Hepatocyte (in vitro differentiated cells): ENCODE measurements at regions not wholly inside any gene's neighbourhood (a gene's known extent, or its start where the extent isn't known, plus 50 kb on each side); places are given as distances from the start of the nearest gene placed in this dataset.

Experiments used
- CTCF ChIP-seq: fragments of 200-600 bp; sonication (generic); IDR thresholded peaks from 2 replicates; pipeline ENCODE4 v1.5.1; 2016; ENCODE audit warnings: antibody characterized with exemption, mild to moderate bottlenecking; ENCODE audit not compliant: poor library complexity
- EZH2 ChIP-seq: fragments of 200-600 bp; sonication (generic); IDR thresholded peaks from 2 replicates; pipeline ENCODE4 v1.6.1; 2016; ENCODE audit warnings: antibody characterized with exemption, mild to moderate bottlenecking, borderline replicate concordance
- EZH2phosphoT487 ChIP-seq: fragments of 200-600 bp; sonication (generic); IDR thresholded peaks from one replicate; pipeline ENCODE4 v1.6.1; 2018; ENCODE audit warnings: antibody characterized with exemption, mild to moderate bottlenecking, low read depth, moderate library complexity; ENCODE audit not compliant: unreplicated experiment, severe bottlenecking

GRCh38 chr5:82367930-82368329, 89.8 kb upstream of the RPS23 start:
- TF ChIP-seq CTCF: no peak
- no peak for TF ChIP-seq EZH2phosphoT487
- TF ChIP-seq EZH2: no peak
